Heart left ventricle (tissue), 16 donors: ENCODE measurements at regions not wholly inside any gene's neighbourhood (a gene's known extent, or its start where the extent isn't known, plus 50 kb on each side); places are given as distances from the start of the nearest gene placed in this dataset.

Source experiments
- ATAC-seq, 4 donors: fragments of 200-7000 bp; cut with Tn5 transposase; one replicate each; pipeline ENCODE4 v1.9.1; 2020 to 2022; ENCODE audit warnings: moderate library complexity in 4 of 4, mild to moderate bottlenecking in 3 of 4, moderate number of reproducible peaks in 1 of 4
- DNase-seq, 5 donors: peaks; one replicate each; pipeline ENCODE4 v3.0.0-alpha.2; 2020
- H3K27ac ChIP-seq, 12 donors: fragments of 200-600 bp; sonication (generic) in 4 of 12; one replicate each; pipeline versions ENCODE4 v1.5.0 to v1.8.0; 2016 to 2022; ENCODE audit warnings: mild to moderate bottlenecking in 2 of 12
- H3K27me3 ChIP-seq, 9 donors: fragments of 200-600 bp; sonication (generic) in 2 of 9; one replicate each; pipeline versions ENCODE4 v1.5.1 to v1.8.0; 2016 to 2022; ENCODE audit warnings: mild to moderate bottlenecking in 3 of 9
- H3K36me3 ChIP-seq, 9 donors: fragments of 200-600 bp; sonication (generic) in 2 of 9; one replicate each; pipeline versions ENCODE4 v1.5.0 to v1.8.0; 2018 to 2022; ENCODE audit warnings: mild to moderate bottlenecking in 2 of 9
- H3K4me1 ChIP-seq, 12 donors: fragments of 200-600 bp; sonication (generic) in 4 of 12; one replicate each; pipeline versions ENCODE4 v1.5.0 to v1.8.0; 2016 to 2022; ENCODE audit warnings: mild to moderate bottlenecking in 3 of 12
- H3K4me3 ChIP-seq, 12 donors: fragments of 200-600 bp; sonication (generic) in 4 of 12; one replicate each; pipeline versions ENCODE4 v1.5.0 to v1.8.0; 2017 to 2022; ENCODE audit warnings: mild to moderate bottlenecking in 9 of 12, moderate library complexity in 4 of 12
- H3K9me3 ChIP-seq, 12 donors: fragments of 200-600 bp; sonication (generic) in 4 of 12; one replicate each; pipeline versions ENCODE4 v1.5.0 to v1.8.0; 2016 to 2022; ENCODE audit warnings: mild to moderate bottlenecking in 1 of 12
- POLR2A ChIP-seq, 2 donors: fragments of 450-650 bp; IDR thresholded peaks; one replicate each; pipeline ENCODE4 v1.6.1; 2017; ENCODE audit warnings: antibody characterized with exemption in 2 of 2, mild to moderate bottlenecking in 2 of 2, moderate library complexity in 2 of 2
- WGBS, 4 donors: extraction: QIAGEN DNeasy Blood & Tissue Kit in 2 of 4; methylation state at CpG; one replicate each; pipeline versions ENCODE4 v1.1.5 to v1.1.7; 2013 to 2018; 5-methylcytosine and 5-hydroxymethylcytosine counted together
- intact Hi-C, 10 donors: fragments of 100-400 bp; cut with DNase I; formaldehyde crosslinking; loops; one replicate each; pipeline versions ENCODE4 v1.11.1 to v1.14.2; 2022
- TF ChIP-seq, protein P1 (sequence below), 12 donors: fragments of 200-600 bp; sonication (generic) in 4 of 12; IDR thresholded peaks; one replicate each; pipeline versions ENCODE4 v1.5.0 to v1.8.0; 2018 to 2022; ENCODE audit warnings: antibody characterized with exemption in 12 of 12, mild to moderate bottlenecking in 5 of 12
- donor health status: ischemic (EF 13 %, LVEDD 7.1; RV severe dilation, severe dysfunction).
- donor health status: healthy with polysubstance abuse.
- donor health status: DM: no; HTN: yes; CAD: no.
- donor health status: DM: no; HTN: no; CAD: no.
- donor health status: ischemic (EF 25% LVEDD 6.9; RV normal size, moderate dysfunction).
- donor health status: ischemic (EF 25% LVEDD 5.7; RV mildly dilated, moderate dysfunction).
- donor health status: healthy.
- donor health status: DM: yes; HTN: yes; CAD: no.
- donor health status: ischemic (EF 35%, LVEDD 5.7; RV mildly dilated, moderate dysfunction).
- donor health status: nonischemic (EF 11% LVEDD 7.7; RV severe dilation, severe dysfunction).
- donor health status: DM: yes; HTN: yes; CAD: no.
- donor health status: PGD.
- donor health status: ischemic (EF 29% LVEDD 5.4; RV normal size, mild dysfunction).
- donor health status: nonischemic (EF 23%, LVEDD 6.1; RV moderate dilation, normal function).

- Histone ChIP-seq H3K4me1 (no peaks in the 10 kb centered on the region), H3K27ac (no peak overlapping the region), H3K9me3 (no peaks in the 10 kb centered on the region), H3K27me3 (no peaks in the 10 kb centered on the region), H3K4me3 (no peak overlapping the region), H3K36me3 (no peaks in the 10 kb centered on the region)
- DNase-seq = no peak
- intact Hi-C loops = no loop called here
- no peak for ATAC-seq
- 76 to 84% (median 81%) methylated on average over 9 of the region's 9 CpGs for WGBS, 4 donors
- TF ChIP-seq, protein P1, sequence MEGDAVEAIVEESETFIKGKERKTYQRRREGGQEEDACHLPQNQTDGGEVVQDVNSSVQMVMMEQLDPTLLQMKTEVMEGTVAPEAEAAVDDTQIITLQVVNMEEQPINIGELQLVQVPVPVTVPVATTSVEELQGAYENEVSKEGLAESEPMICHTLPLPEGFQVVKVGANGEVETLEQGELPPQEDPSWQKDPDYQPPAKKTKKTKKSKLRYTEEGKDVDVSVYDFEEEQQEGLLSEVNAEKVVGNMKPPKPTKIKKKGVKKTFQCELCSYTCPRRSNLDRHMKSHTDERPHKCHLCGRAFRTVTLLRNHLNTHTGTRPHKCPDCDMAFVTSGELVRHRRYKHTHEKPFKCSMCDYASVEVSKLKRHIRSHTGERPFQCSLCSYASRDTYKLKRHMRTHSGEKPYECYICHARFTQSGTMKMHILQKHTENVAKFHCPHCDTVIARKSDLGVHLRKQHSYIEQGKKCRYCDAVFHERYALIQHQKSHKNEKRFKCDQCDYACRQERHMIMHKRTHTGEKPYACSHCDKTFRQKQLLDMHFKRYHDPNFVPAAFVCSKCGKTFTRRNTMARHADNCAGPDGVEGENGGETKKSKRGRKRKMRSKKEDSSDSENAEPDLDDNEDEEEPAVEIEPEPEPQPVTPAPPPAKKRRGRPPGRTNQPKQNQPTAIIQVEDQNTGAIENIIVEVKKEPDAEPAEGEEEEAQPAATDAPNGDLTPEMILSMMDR (IDR thresholded peaks at IDR 0.05) = no peak
- TF ChIP-seq POLR2A (IDR thresholded peaks at IDR 0.05) = no peak
These were observed 84.7 kb downstream of the RBBP6 start for GRCh38 chr16:24624102-24624501.

- 79 to 88% (median 83%) methylated on average over 2 of the region's 2 CpGs for WGBS, 4 donors
- no peak for DNase-seq
These were observed 86.9 kb downstream of the RBBP6 start for GRCh38 chr16:24626256-24626655.

GRCh38 chr16:24634919-24635318 lies 94.5 kb upstream of the TNRC6A start:
- intact Hi-C loops = no loop called here
- ATAC-seq (no peak), DNase-seq (no peak)
- no peaks in the 10 kb centered on the region for H3K36me3 ChIP-seq
- WGBS, 4 donors = 30 to 56% (median 47%) methylated on average over 1 of the region's 1 CpG
- no peaks in the 10 kb centered on the region for H3K27me3 ChIP-seq
- peaks cover 0 to 6% (median 0%) of the 10 kb centered on the region in 12 donors for H3K9me3 ChIP-seq
- H3K27ac ChIP-seq = no peak overlapping the region
- TF ChIP-seq, protein P1 (IDR thresholded peaks at IDR 0.05) = no peak
- TF ChIP-seq POLR2A (IDR thresholded peaks at IDR 0.05) = no peak
- no peak overlapping the region for H3K4me3 ChIP-seq
- peaks cover 0 to 14% (median 10%) of the 10 kb centered on the region in 12 donors for H3K4me1 ChIP-seq

More at GRCh38 chr16:24626256-24626655, 86.9 kb downstream of the RBBP6 start:
- ATAC-seq = no peak
- Histone ChIP-seq H3K9me3 (peaks cover 0 to 6% (median 0%) of the 10 kb centered on the region in 12 donors), H3K27ac (no peak overlapping the region), H3K4me3 (no peak overlapping the region), H3K36me3 (no peaks in the 10 kb centered on the region), H3K4me1 (no peaks in the 10 kb centered on the region), H3K27me3 (no peaks in the 10 kb centered on the region)
- no peak for TF ChIP-seq POLR2A (IDR thresholded peaks at IDR 0.05)
- TF ChIP-seq, protein P1 (IDR thresholded peaks at IDR 0.05) = no peak
- intact Hi-C loops = no loop called here

GRCh38 chr16:24635900-24636610 lies 93.4 kb upstream of the TNRC6A start:
- Histone ChIP-seq H3K27me3 (no peaks in the 10 kb centered on the region), H3K4me3 (no peak overlapping the region), H3K9me3 (no peaks in the 10 kb centered on the region), H3K4me1 (peaks cover 0 to 14% (median 10%) of the 10 kb centered on the region in 12 donors), H3K36me3 (no peaks in the 10 kb centered on the region), H3K27ac (peak overlapping the region in 1 of 12 donors; percentile 5)
- intact Hi-C loops = no loop called here
- peak; percentile 63 to 81 (median 71) for DNase-seq
- peak; percentile 60 to 77 (median 69) for ATAC-seq
- 16 to 23% (median 20%) methylated on average over 6 of the region's 6 CpGs for WGBS, 4 donors
- TF ChIP-seq, protein P1 (IDR thresholded peaks at IDR 0.05) = no peak
